Ascending aorta (tissue), 2 donors: ENCODE measurements at regions not wholly inside any gene's neighbourhood (a gene's known extent, or its start where the extent isn't known, plus 50 kb on each side); places are given as distances from the start of the nearest gene placed in this dataset.

ENCODE experiments used
- DNase-seq, 2 donors: peaks; one replicate each; pipeline ENCODE4 v3.0.0-alpha.2; 2019; ENCODE audit warnings: low spot score in 2 of 2
- H3K27ac ChIP-seq, 2 donors: fragments of 200-600 bp; sonication (generic); one replicate each; pipeline ENCODE4 v1.5.1; 2016 to 2017; ENCODE audit warnings: mild to moderate bottlenecking in 1 of 2
- H3K27me3 ChIP-seq: fragments of 200-600 bp; sonication (generic); one replicate; pipeline ENCODE4 v1.5.1; 2017
- H3K36me3 ChIP-seq, 2 donors: fragments of 200-600 bp; sonication (generic); one replicate each; pipeline ENCODE4 v1.5.1; 2016
- H3K4me1 ChIP-seq, 2 donors: fragments of 200-600 bp; sonication (generic); one replicate each; pipeline ENCODE4 v1.5.1; 2016 to 2017; ENCODE audit warnings: mild to moderate bottlenecking in 1 of 2
- H3K4me3 ChIP-seq, 2 donors: fragments of 200-600 bp; sonication (generic); one replicate each; pipeline ENCODE4 v1.5.1; 2016 to 2017; ENCODE audit warnings: mild to moderate bottlenecking in 1 of 2
- H3K9me3 ChIP-seq, 2 donors: fragments of 200-600 bp; sonication (generic); one replicate each; pipeline ENCODE4 v1.5.1; 2016
- CTCF ChIP-seq, 3 experiments: fragments of 200-600 bp in 2 of 3; fragments of 450-650 bp in 1 of 3; sonication (generic) in 2 of 3; IDR thresholded peaks; one replicate each; pipeline ENCODE4 v1.5.1; 2016 to 2019; ENCODE audit warnings: antibody characterized with exemption in 3 of 3, mild to moderate bottlenecking in 1 of 3, moderate library complexity in 1 of 3
- intact Hi-C: fragments of 100-400 bp; cut with DNase I; formaldehyde crosslinking; loops from one replicate; pipeline ENCODE4 v1.15.1; 2023

GRCh38 chr18:40099641-40100040 is 1855.4 kb upstream of the PIK3C3 start:
- H3K4me3 ChIP-seq: no peak overlapping the region
- no peak for DNase-seq
- no peaks in the 10 kb centered on the region for H3K9me3 ChIP-seq
- H3K36me3 ChIP-seq: no peaks in the 10 kb centered on the region
- no peak for TF ChIP-seq CTCF (IDR thresholded peaks at IDR 0.05)
- no peak overlapping the region for H3K27ac ChIP-seq
- H3K27me3 ChIP-seq: no peaks in the 10 kb centered on the region
- intact Hi-C loops: no loop called here
- no peaks in the 10 kb centered on the region for H3K4me1 ChIP-seq

GRCh38 chr18:40096675-40097074 is 1858.4 kb upstream of the PIK3C3 start:
- no peak for TF ChIP-seq CTCF (IDR thresholded peaks at IDR 0.05)
- H3K27me3 ChIP-seq: no peaks in the 10 kb centered on the region
- no peak overlapping the region for H3K4me3 ChIP-seq
- no peak overlapping the region for H3K27ac ChIP-seq
- no peak for DNase-seq
- H3K4me1 ChIP-seq: no peaks in the 10 kb centered on the region
- intact Hi-C loops: no loop called here
- no peaks in the 10 kb centered on the region for H3K9me3 ChIP-seq
- H3K36me3 ChIP-seq: no peaks in the 10 kb centered on the region

GRCh38 chr18:40094441-40094840 is 1860.6 kb upstream of the PIK3C3 start:
- Histone ChIP-seq H3K27me3 (no peaks in the 10 kb centered on the region), H3K27ac (no peak overlapping the region), H3K4me1 (no peaks in the 10 kb centered on the region), H3K9me3 (no peaks in the 10 kb centered on the region), H3K36me3 (no peaks in the 10 kb centered on the region), H3K4me3 (no peak overlapping the region)
- intact Hi-C loops: no loop called here
- TF ChIP-seq CTCF (IDR thresholded peaks at IDR 0.05): no peak
- no peak for DNase-seq

- DNase-seq: no peak
- H3K27ac ChIP-seq: no peak overlapping the region
- no peaks in the 10 kb centered on the region for H3K9me3 ChIP-seq
- no peaks in the 10 kb centered on the region for H3K36me3 ChIP-seq
- H3K4me3 ChIP-seq: no peak overlapping the region
- H3K27me3 ChIP-seq: no peaks in the 10 kb centered on the region
- H3K4me1 ChIP-seq: no peaks in the 10 kb centered on the region
- no peak for TF ChIP-seq CTCF (IDR thresholded peaks at IDR 0.05)
- intact Hi-C loops: no loop called here
Measured at GRCh38 chr18:40088130-40088529, 1866.9 kb upstream of the PIK3C3 start.

- H3K36me3 ChIP-seq: no peaks in the 10 kb centered on the region
- H3K9me3 ChIP-seq: no peaks in the 10 kb centered on the region
- H3K27me3 ChIP-seq: no peaks in the 10 kb centered on the region
- no peak for TF ChIP-seq CTCF (IDR thresholded peaks at IDR 0.05)
- DNase-seq: no peak
- no peak overlapping the region for H3K4me3 ChIP-seq
- H3K4me1 ChIP-seq: no peaks in the 10 kb centered on the region
- intact Hi-C loops: no loop called here
- no peak overlapping the region for H3K27ac ChIP-seq
Measured at GRCh38 chr18:40079786-40080185, 1875.2 kb upstream of the PIK3C3 start.

GRCh38 chr18:40075616-40076015 is 1879.4 kb upstream of the PIK3C3 start:
- H3K27me3 ChIP-seq: no peaks in the 10 kb centered on the region
- intact Hi-C loops: no loop called here

More at GRCh38 chr18:40075616-40076015, 1879.4 kb upstream of the PIK3C3 start:
- no peaks in the 10 kb centered on the region for H3K9me3 ChIP-seq
- H3K36me3 ChIP-seq: no peaks in the 10 kb centered on the region
- H3K4me3 ChIP-seq: no peak overlapping the region
- H3K4me1 ChIP-seq: no peaks in the 10 kb centered on the region
- no peak for DNase-seq
- no peak overlapping the region for H3K27ac ChIP-seq
- no peak for TF ChIP-seq CTCF (IDR thresholded peaks at IDR 0.05)
